ENCODE measurements at regions not wholly inside any gene's neighbourhood (a gene's known extent, or its start where the extent isn't known, plus 50 kb on each side); places are given as distances from the start of the nearest gene placed in this dataset.
"Not testable (repeated sequence)": the region's sequence is repeated elsewhere in the genome, so short reads cannot be mapped to it uniquely, and the experiment has no call there.

DNA sequence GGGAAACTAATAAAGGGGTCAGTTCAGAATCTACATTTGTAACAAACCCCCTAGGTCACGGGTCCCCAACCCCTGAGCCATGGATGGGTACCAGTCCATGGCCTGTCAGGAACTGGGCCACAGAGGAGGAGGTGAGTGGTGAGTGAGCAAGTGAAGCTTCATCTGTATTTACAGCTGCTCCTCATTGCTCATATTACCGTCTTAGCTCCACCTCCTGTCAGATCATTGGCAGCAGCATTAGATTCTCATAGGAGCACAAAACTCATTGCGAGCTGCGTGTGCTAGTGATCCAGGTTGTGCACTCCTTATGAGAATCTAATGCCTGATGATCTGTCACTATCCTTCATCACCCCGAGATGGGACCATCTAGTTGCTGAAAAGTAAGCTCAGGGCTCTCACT, 88.4 kb upstream of the MPP7 start:
- DNase-seq (ENCODE audit: low read depth), result no peak

DNA sequence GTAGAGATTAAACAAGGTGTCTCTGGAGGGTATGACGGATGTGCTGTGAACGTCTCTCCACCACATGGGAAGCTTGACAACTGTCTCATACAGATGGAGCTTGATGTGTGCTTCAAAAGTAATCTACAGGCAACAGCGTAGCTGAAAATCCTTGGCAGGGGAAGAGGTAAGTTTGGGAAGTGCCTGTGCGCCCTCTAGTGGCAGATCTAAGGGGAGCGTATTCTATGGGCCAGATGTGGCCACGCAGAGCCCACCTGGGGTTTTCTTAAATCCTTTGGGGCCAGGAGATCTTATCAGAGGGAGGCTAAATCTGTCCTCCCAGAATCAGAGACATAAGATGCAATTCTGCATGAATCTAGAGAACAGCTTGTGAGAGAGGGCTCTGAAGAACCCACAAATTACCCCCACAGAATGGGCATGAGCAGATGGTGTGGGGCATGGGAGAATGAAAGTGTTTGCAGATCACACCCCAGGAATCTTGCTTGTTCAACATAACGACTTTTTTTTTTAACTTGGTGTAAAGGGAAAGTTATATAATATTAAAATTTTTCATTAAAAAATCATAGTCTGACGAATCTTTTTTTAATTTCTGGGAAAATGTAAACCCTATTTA, 91.2 kb upstream of the MPP7 start:
- peak; percentile 69 for DNase-seq (ENCODE audit: low read depth)

DNA sequence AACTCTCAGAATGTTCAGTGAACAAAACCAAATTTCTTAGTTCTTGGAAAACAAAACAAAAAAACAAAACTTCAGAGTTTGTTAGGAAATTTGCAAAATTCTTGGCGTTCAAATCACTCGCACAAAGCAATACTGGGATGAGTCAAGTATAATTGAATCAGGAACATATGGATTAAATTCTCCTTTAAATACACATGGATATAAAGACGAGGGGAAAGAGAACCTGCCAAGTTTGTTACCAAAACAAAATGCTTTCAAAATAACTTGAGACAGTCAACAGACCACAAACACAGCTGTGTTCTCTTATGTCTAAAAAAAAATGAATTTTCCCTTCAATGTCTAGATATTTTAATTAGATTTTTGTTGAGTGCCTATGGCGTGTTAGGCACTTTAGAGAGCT, 93.5 kb upstream of the MPP7 start:
- DNase-seq (ENCODE audit: low read depth), result peak; percentile 16

DNA sequence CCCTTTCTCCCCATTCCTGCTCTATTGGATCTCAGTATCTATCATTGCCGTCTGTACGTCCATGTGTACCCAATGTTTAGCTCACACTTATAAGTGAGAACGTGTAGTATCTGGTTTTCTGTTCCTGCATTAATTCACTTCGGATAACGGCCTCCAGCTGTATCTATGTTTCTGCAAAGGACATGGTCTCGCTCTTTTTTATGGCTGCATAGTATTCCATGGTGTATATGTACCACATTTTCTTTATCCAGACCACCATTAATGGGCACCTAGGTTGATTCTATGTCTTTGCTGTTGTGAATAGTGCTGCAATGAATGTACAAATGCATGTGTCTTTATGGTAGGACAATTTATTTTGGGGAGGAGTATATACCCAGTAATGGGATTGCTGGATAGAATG, 94.4 kb upstream of the MPP7 start:
- no peak for DNase-seq (ENCODE audit: low read depth)

DNA sequence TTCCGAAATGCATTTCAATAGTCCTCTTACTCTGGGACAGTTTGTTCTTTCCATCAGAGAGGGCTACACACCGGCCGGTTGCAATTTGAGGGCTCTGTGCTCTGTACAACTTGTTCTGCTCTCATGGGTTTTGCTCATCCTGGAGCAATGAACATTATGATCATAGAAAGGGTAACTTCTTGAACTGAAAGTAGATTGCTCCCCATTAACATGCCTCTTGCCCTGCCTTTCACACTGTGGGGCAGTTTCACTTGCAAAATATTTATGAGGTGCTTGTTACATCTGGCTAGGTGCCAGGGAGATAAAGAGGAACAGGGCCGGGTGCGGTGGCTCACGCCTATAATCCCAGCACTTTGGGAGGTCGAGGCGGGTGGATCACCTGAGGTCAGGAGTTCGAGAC, 97.3 kb upstream of the MPP7 start:
- DNase-seq (ENCODE audit: low read depth), result peak; percentile 12

DNA sequence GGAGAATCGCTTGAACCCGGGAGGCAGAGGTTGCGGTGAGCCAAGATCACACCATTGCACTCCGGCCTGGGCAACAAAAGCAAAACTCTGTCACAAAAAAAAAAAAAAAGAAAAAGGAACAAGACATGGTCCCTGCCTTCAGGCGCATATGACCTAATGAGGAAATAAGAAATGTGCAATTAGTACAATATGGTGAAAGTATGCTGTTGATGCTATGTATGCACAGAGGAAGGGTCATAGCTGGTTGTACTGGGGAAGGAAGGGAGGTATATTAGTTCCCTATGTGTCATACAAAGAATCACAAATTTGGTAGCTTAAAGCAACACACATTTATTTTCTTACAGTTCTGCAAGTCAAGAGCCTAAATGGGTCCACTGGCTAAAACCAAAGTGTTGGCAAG, 97.8 kb upstream of the MPP7 start:
- DNase-seq (ENCODE audit: low read depth), result no peak

DNA sequence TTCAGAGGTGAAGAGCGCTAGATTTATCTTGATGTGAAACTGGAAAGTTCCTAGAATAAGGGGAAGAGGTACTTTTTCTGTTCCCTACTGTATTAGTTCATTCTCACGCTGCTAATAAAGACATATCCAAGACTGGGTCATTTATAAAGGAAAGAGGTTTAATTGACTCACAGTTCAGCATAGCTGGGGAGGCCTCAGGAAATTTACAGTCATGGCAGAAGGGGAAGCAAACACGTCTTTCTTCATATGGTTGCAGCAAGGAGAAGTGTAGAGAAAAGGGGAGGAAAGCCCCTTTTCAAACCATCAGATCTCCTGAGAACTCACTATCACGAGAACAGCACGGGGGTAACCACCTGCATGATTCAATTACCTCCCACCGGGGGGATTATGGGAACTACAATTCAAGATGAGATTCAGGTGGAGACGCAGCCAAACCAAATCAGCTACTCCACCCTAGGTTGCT, 99.8 kb upstream of the MPP7 start:
- not testable (repeated sequence) for DNase-seq (ENCODE audit: low read depth)

DNA sequence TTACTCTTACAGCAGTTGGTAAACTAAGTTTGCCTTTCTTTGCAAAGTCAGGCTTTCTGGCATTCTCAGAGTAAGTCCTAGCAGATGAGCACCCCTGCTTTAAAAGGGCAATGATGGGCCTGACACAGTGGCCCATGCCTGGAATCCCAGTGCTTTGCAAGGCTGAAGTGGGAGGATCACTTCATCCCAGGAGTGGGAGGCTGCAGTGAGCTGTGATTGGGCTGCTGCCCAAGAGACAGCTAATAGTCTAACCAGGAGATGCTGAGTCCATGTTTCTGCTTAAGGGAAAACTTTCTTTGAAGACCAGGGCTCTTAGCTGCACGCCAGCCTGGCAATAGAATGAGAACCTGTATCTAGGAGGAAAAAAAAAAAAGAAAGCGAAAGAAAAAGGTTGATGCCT, 100.2 kb upstream of the MPP7 start:
- DNase-seq (ENCODE audit: low read depth), result peak; percentile 13

DNA sequence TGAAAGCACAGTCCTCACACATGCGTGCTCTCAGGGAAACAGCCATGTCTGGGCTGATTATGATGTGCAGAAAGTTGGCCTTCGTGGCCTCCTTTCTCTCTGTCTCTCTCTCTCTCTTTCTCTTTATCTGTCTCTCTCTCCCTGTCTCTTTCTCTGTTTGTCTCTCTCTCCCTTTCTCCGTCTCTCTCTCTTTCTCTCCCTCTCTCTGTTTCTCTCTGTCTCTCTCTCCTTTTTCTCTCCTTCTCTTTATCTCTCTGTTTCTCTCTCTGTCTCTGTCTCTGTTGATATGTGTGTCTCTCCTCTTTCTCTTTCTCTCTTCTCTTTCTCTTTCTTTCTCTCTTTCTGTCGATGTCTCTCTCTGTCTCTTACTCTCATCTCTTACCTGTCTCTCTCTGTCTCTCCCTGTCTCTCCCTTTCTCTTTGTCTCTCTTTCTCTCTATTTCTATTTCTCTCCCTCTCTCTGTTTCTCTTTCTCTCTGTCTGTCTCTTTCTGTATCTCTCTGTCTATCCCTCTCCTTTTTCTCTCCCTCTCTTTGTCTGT, 105.4 kb upstream of the MPP7 start:
- no peak for DNase-seq (ENCODE audit: low read depth)

DNA sequence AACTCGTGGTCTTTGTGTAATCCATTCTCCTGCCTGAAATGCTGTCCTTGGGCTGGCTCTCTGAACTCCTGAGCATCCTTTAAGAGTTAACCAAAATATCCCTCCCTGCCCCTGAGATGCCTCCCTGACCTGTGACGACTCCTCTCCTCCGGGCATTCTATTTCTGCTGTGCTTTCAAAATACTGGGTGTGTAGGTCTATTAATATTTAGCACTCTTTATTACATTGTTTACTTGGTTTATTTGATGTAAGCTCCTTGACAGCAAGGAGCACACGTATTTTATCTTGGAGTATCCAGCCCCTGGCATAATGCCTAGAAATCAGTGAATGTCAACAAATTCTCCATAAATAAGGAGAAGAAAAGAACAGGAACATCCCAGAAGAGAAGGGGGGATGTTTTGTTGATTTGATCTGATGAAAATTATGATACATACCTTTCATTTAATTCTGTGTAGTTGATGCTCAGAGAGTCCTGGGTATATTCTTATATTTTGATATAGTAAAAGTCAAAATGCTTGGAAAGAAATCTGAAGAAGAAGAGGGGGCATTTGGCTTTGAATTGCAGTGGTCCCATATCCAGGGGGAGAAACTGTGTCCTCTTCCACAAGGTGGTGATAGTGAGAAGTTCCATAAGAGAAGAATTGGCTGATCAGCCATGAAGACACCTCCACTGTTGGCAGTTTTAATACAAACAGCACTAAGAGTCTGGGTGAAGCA, 107.7 kb upstream of the MPP7 start:
- DNase-seq (ENCODE audit: low read depth), result no peak

DNA sequence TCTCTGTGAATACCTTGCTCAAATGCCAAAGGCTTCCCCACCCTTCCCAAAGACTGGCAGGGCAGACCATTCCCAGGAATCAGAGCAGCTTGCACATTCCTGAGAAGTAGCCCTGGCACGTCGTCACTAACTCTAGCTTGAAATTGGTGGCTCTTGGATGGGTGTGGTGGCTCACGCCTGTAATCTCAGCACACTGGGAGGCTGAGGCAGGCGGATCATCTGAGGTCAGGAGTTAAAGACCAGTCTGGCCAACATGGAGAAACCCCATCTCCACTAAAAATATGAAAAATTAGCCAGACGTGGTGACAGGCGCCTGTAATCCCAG, 108.2 kb upstream of the MPP7 start:
- DNase-seq (ENCODE audit: low read depth), result no peak

DNA sequence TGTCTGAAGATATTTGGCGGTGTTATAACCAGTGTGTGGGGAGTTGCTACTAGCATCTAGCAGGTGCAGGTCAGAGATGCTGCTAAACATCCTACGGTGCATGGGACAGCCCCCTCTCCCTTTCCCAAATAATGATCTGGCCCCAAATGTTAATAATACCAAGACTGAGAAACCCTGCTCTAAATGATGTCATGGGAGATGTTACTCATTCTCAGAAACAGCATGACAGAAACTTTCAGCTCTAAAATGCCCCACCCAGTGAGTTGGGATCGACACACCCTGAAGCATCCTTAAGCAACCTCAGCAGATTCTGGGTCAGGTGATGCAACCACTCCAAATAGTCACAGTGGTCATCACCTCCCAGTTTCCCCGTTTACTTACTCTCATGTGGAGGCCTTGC, 108.8 kb upstream of the MPP7 start:
- DNase-seq (ENCODE audit: low read depth), result no peak

DNA sequence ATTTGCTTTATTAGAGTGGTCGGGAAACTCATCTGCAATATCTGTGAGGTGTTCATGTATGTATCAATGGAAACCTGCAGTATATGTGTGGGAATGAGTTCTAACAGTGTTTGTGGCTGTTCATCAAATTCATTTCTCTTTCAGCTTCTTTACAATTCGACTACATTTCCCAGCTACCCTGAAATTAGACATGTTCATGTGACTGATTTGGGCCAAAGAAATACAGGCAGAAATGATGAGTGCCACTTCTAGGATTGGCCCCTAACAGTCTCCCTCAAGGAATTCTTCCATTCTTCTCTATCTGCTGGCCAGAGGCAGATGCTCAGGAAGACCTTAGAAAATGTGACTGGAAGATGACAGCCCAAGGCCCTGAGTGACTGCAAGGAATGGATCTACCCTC, 114.8 kb upstream of the WAC start:
- DNase-seq (ENCODE audit: low read depth), result no peak

DNA sequence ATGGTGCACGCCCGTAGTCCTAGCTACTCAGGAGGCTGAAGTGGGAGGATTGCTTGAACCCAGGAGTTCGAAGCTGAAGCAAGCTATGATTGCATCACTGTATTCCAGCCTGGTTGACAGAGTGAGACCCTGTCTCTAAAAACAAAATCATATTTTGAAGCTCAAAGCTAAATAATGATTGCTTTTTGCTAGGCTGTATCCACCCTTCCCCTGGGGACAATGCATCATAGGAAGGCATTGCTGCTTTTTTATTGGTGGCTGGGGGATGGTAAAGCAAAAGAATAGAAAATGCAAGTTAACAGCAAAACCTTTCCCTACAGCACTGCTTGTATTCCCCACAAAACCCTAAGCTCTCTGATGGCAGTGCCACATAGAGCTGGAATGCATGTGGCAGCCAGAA, 107.5 kb upstream of the WAC start:
- no peak for DNase-seq (ENCODE audit: low read depth)

DNA sequence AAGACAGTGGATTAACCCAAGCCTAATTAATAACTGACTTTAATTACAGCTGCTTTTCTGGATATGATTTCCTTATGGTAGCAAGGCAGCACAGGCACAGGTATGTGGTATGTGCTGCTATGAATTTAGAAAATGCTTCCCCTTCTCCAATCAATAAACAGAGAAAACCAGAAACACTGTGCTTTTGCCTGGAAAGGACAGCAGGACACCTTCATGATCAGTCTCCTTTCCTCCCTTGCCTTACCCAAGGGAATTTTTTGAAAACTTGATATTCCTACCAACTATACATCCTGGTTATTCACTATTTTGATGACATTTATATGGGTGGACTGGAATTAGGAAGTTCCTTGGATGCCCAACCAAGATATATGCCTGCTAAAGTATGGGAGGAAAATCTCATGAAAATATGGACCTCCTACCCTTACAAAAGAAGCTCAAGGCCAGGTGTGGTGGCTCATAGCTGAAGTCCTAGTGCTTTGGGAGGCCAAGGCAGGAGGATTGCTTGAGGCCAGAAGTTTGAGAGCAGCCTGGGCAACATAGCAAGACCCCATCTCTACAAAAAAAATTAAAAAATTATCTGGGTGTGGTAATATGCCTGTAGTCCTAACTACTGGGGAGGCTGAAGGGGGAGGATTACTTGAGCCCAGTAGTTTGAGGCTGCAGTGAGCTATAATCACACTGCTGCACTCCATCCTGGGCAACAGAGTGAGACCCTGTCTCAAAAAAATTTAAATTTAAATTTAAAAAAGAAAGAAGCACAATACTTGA, 106.3 kb upstream of the WAC start:
- DNase-seq (ENCODE audit: low read depth), result no peak

DNA sequence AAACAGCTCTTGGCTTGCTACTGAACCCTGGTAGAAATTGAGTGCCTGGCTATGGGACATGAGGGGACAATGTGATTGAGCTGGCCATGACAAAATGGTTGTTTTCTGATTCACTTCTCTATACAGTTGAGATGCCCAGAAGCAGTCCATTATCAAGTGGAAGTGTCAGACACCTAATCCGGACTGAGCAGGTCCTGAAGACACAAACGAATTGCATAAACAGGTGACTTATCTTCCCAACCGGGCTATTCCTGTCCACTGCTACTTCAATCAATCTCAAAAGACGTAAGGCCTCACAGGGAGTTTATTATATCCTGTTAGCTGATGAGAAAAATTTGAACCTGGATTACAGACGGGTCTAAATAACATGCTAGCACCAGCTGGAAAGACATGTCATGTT, 105.5 kb upstream of the WAC start:
- no peak for DNase-seq (ENCODE audit: low read depth)

DNA sequence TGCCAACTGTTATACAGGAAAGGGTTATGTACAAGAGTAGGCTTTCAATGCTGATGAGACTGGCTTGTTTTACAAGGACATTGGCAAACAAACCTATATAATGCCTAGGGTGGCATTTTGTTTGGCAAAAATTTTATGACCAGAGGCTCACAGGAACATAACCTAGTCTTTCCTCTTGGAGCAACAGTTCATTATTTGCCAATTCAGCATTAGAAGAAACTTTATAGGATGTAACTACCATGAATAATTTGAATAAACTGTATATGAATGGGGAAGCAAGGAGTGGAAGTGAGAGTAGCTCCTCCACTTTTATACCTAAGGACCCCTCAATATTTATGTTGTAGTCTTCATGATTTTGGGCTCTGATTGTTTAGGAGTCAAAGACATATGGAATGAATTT, 103.9 kb upstream of the WAC start:
- no peak for DNase-seq (ENCODE audit: low read depth)

DNA sequence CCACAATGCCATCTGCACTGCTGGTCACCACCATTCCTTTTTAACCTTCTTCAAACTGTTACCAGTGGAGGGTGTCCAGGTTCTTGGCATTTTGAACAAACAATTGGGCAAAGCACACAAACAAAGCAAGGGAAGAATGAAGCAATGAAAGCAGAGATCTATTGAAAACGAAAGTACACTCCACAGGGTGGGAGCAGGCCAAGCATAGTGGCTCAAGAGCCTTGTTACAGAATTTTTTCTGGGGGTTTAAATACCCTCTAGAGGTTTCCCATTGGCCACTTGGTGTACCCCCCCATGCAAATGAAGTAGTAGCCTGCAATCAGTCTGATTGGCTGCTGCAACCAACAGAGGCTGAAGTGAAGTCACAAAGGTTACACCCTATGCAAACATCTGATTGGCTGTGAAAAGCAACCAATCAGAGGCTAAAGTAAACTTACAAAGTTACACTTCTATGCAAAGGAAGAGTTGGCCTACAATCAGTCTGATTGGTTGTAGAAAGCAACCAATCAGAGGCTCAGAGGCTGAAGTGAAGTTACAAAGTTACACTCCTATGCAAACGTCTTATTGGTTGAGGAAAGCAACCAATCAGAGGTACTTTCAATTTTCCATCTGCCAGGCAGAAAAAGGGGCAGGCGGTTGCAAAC, 103.2 kb upstream of the WAC start:
- DNase-seq (ENCODE audit: low read depth), result peak; percentile 49

DNA sequence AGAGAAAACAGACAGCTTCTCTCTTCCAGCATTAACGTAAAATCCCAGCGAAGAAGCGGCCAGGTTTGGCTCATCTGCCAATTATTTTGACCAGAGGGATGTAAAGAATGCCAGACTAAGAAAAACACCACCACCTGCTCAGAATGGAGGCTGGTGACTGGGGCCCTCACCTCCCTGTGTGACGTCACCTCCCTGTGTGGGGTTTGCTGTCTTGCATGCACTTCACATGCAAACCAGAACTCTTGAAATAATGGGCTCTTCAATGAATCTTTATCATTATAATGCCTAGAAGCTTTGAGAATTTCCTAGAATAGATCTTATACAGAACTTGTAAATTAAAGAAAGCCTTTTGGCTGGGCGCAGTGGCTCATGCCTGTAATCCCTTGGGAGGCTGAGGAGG, 101.8 kb upstream of the WAC start:
- DNase-seq (ENCODE audit: low read depth), result no peak

DNA sequence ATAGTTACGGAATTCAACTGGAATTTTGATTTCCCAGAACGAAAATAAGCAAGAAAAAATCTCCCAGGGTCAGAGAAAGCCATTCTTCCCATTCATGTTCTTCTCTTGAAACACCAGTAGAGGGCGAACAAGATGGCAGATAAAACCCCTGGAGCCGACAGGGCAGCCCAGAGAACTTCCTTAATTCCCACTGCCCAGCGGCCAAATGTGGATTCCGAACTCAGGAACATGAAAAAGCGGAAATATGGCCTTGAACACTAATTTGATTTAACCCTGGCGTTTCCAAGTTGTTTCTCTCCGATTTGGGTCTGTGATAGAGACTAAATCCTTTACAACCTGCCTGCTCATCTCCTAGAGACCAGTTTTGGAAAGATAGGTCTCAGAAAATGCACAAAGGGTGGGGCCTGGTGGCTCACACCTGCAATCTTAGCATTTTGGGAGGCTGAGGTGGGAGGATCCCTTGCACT, 100.7 kb upstream of the WAC start:
- peak; percentile 81 for DNase-seq (ENCODE audit: low read depth)

DNA sequence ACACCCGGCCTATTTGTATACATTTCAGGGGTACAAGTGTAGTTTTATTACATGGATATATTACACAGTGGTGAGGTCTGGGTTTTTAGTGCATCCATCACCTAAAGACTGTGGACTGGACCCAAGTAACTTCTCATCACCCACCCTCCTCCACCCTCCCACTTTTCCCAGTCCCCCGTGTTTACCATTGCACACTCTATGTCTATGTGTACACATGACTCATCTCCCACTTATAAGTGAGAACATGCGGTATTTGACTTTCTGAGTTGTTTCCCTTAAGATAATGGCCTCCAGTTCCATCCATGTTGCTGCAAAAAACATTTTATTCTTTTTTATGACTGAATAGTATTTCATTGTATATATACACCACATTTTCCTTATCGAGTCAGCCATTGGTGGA, 98.9 kb upstream of the WAC start:
- DNase-seq (ENCODE audit: low read depth), result no peak

DNA sequence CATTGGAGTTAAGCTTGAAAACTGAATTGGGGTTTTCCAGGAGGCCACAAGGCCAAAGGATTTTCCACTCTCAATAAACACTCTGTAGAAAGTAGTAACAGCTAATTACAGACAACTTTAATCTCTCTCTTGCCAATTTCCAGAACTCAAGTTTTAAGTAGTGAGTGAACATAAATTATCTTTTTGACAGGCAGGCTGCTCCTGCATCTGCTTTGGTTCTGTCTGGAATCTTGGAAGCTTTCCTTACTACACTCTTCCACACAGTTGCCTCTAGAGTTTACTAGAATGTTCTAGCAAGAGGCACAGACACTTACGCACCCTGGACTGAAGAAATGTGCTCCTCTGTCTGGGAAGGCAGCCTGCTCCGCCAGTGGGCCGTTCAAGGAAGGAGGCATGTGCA, 90.5 kb upstream of the WAC start:
- no peak for DNase-seq (ENCODE audit: low read depth)

DNA sequence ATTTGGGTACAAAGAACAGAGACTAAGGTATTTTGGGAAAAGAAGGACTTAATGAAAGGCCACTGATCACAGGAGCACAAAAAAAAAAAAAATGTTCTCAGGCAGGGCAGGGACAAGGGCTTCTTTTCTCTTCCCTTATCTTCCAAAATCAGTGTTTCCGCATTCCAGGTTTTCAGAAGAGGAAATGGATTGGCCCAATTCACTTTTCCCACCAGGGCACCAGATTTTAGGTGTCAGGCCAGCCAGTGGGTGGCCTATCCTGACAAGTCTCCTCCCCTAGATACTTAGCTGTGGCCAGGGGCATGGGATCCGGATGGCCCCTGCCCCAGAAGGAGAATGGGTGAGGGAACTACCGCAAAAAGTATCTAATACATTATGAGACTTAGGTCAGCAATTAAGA, 88.9 kb upstream of the WAC start:
- DNase-seq (ENCODE audit: low read depth), result no peak

All from EH (cell line).